OCI-LY3 (cell line): ENCODE measurements at regions not wholly inside any gene's neighbourhood (a gene's known extent, or its start where the extent isn't known, plus 50 kb on each side); places are given as distances from the start of the nearest gene placed in this dataset.

Source experiments
- H2AFZ ChIP-seq: fragments of 200-600, 300-600 bp; shearing (Covaris generic); 2 replicates; pipeline ENCODE4 v1.6.0; 2014; ENCODE audit warnings: antibody characterized with exemption, low read depth, low read length
- H3K27ac ChIP-seq: fragments of 200-600, 300-600 bp; sonication (generic); 2 replicates; pipeline ENCODE4 v1.5.1; 2014; ENCODE audit warnings: mild to moderate bottlenecking, low read length, moderate library complexity, mixed read lengths
- H3K27me3 ChIP-seq: fragments of 200-600, 300-600 bp; sonication (generic); 2 replicates; pipeline ENCODE4 v1.6.1; 2014; ENCODE audit warnings: low read depth, low read length, mixed read lengths
- H3K36me3 ChIP-seq: fragments of 200-600, 300-600 bp; sonication (generic); replicated peaks from 2 replicates; pipeline ENCODE3; 2014; ENCODE audit warnings: low read depth, low read length, mixed read lengths
- H3K4me1 ChIP-seq: fragments of 300-600, 200-600 bp; sonication (generic); 2 replicates; pipeline ENCODE4 v1.6.1; 2014; ENCODE audit warnings: low read length, mixed read lengths
- H3K4me2 ChIP-seq: fragments of 200-600, 300-600 bp; sonication (generic); 2 replicates; pipeline ENCODE4 v1.6.1; 2014; ENCODE audit warnings: low read length, mixed read lengths
- H3K4me3 ChIP-seq: fragments of 300-600, 200-600 bp; sonication (generic); 2 replicates; pipeline ENCODE4 v1.5.1; 2014; ENCODE audit warnings: antibody characterized with exemption, mild to moderate bottlenecking, low read length, moderate library complexity
- H3K79me2 ChIP-seq: fragments of 300-600, 200-600 bp; shearing (Covaris generic); 2 replicates; pipeline ENCODE4 v1.6.1; 2014; ENCODE audit warnings: mild to moderate bottlenecking, low read length, mixed read lengths
- H3K9ac ChIP-seq: fragments of 300-600, 200-600 bp; shearing (Covaris generic); 2 replicates; pipeline ENCODE4 v1.6.0; 2014; ENCODE audit warnings: mild to moderate bottlenecking, low read length, moderate library complexity
- H3K9me3 ChIP-seq: fragments of 200-600, 300-600 bp; shearing (Covaris generic); 2 replicates; pipeline ENCODE4 v1.6.1; 2014; ENCODE audit warnings: low read length, mixed read lengths; ENCODE audit not compliant: insufficient read depth
- H4K20me1 ChIP-seq: fragments of 200-600, 300-600 bp; sonication (generic); 2 replicates; pipeline ENCODE4 v1.6.1; 2016; ENCODE audit warnings: low read length, mixed read lengths; ENCODE audit not compliant: insufficient read depth
- EZH2phosphoT487 ChIP-seq: fragments of 200-600 bp; shearing (Covaris generic); IDR thresholded peaks from 2 replicates; pipeline ENCODE4 v1.6.1; 2018; ENCODE audit warnings: antibody characterized with exemption, mixed run types, low read depth
- TF ChIP-seq, protein P1 (sequence below): fragments of 200-600, 300-600 bp; sonication (generic); IDR thresholded peaks from 2 replicates; pipeline ENCODE4 v1.5.1; 2014; ENCODE audit warnings: antibody characterized with exemption, low read length, low read depth

DNA sequence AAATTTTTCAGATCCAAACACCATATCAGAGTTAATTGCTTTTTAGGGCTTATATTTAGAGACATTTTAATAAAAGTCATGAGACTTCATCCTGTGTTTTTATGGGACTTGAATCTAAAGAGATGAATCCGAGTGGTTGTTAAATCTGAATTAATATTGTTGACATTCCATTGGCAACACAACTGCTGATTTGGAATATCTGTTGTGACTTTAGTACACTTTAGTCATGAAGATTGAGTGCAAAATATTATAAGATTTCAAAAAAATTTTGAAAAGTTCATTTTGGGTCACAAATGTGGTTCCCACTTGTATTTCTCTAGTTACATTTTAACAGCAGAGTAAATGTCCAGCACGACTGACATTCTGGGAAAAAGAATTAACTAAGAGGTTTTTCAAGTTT is 442.7 kb upstream of the HSF2 start:
- H3K27me3 ChIP-seq: no peaks in the 10 kb centered on the region
- no peaks in the 10 kb centered on the region for H3K9me3 ChIP-seq
- H2AFZ ChIP-seq: no peak overlapping the region
- no peaks in the 10 kb centered on the region for H3K4me1 ChIP-seq
- no peak overlapping the region for H3K27ac ChIP-seq
- H3K9ac ChIP-seq: no peak overlapping the region
- no peaks in the 10 kb centered on the region for H4K20me1 ChIP-seq
- no peak overlapping the region for H3K4me3 ChIP-seq
- TF ChIP-seq, protein P1, sequence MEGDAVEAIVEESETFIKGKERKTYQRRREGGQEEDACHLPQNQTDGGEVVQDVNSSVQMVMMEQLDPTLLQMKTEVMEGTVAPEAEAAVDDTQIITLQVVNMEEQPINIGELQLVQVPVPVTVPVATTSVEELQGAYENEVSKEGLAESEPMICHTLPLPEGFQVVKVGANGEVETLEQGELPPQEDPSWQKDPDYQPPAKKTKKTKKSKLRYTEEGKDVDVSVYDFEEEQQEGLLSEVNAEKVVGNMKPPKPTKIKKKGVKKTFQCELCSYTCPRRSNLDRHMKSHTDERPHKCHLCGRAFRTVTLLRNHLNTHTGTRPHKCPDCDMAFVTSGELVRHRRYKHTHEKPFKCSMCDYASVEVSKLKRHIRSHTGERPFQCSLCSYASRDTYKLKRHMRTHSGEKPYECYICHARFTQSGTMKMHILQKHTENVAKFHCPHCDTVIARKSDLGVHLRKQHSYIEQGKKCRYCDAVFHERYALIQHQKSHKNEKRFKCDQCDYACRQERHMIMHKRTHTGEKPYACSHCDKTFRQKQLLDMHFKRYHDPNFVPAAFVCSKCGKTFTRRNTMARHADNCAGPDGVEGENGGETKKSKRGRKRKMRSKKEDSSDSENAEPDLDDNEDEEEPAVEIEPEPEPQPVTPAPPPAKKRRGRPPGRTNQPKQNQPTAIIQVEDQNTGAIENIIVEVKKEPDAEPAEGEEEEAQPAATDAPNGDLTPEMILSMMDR: no peak
- TF ChIP-seq EZH2phosphoT487: no peak
- H3K79me2 ChIP-seq: no peaks in the 10 kb centered on the region
- no peaks in the 10 kb centered on the region for H3K36me3 ChIP-seq
- H3K4me2 ChIP-seq: no peak overlapping the region

DNA sequence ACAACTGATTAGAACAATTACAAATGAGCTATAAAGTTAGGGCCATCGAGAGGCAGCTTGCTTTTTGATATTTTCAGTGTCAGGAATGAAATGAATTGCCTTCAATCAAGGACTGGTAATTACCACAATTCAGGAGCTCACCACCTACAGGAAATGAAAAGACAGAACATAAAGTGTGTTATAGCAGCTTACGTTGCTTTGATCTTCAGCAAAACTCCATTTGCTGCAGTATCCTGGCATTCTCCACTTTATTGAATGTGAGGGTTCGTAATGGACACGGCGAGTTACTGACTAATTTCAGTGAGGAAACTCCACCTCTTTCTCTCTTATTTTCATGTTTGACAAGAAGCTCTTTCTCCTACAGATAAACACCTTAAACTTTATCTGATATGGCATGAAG is 440.0 kb upstream of the HSF2 start:
- Histone ChIP-seq H4K20me1 (no peaks in the 10 kb centered on the region), H3K27ac (no peak overlapping the region), H2AFZ (no peak overlapping the region), H3K4me3 (no peak overlapping the region), H3K79me2 (no peaks in the 10 kb centered on the region), H3K4me2 (peak overlapping the region; percentile 24), H3K9ac (no peak overlapping the region), H3K27me3 (no peaks in the 10 kb centered on the region), H3K4me1 (no peaks in the 10 kb centered on the region), H3K9me3 (no peaks in the 10 kb centered on the region), H3K36me3 (no peaks in the 10 kb centered on the region)
- TF ChIP-seq, protein P1: no peak
- TF ChIP-seq EZH2phosphoT487: no peak

DNA sequence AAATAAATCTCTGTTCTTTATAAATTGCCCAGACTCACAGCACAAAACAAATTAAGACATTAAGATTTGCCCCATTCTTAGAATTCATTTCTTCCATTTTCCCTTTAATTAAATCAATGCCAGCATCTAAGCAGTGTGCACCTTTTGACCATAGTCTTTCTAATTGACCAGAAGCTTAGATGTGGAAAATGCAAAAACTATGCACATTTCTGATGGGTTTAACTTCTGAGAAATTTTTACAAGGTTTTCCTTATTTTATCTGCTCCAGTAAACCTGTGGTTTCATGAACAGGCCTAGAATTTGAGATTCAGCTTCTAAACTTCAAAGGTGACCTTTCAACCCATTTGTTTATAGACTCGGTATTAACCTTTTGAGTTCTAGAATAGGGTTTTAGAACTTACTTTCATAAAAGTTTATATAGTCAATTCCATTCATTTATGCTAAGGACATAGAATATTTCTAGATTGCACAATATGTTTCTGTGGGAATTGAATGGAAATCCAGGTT is 437.8 kb upstream of the HSF2 start:
- Histone ChIP-seq H2AFZ (no peak overlapping the region), H3K79me2 (no peaks in the 10 kb centered on the region)
- TF ChIP-seq, protein P1: no peak
- no peak for TF ChIP-seq EZH2phosphoT487

DNA sequence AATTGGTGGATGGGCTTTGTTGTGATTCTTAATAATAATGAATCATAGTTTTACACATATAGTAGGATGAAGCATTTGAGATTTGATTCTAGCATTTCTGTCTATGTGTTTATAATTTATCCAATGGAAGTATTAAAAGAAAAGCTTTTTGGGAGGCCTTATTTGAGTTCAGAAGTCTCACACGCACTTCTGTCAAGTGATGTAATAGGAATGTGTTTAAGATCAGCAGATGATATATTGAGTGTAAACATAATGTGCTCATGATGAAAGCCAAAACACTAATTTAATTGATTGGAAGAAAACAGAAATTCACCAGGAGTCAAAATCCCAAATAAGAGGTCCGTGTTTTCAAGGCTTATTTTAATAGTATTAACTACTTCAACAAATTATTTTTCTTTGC is 435.6 kb upstream of the HSF2 start:
- no peaks in the 10 kb centered on the region for H3K27me3 ChIP-seq
- no peak overlapping the region for H3K4me3 ChIP-seq
- H3K9ac ChIP-seq: no peak overlapping the region
- no peaks in the 10 kb centered on the region for H3K79me2 ChIP-seq
- H4K20me1 ChIP-seq: no peaks in the 10 kb centered on the region
- TF ChIP-seq, protein P1: no peak
- no peak for TF ChIP-seq EZH2phosphoT487
- no peaks in the 10 kb centered on the region for H3K36me3 ChIP-seq
- no peak overlapping the region for H3K27ac ChIP-seq
- no peak overlapping the region for H3K4me2 ChIP-seq
- no peaks in the 10 kb centered on the region for H3K4me1 ChIP-seq
- H3K9me3 ChIP-seq: no peaks in the 10 kb centered on the region
- no peak overlapping the region for H2AFZ ChIP-seq

More for the DNA sequence above, 437.8 kb upstream of the HSF2 start:
- no peak overlapping the region for H3K4me3 ChIP-seq
- H3K4me1 ChIP-seq: no peaks in the 10 kb centered on the region
- no peaks in the 10 kb centered on the region for H3K36me3 ChIP-seq
- H3K27me3 ChIP-seq: no peaks in the 10 kb centered on the region
- H3K9ac ChIP-seq: no peak overlapping the region
- no peaks in the 10 kb centered on the region for H3K9me3 ChIP-seq
- H4K20me1 ChIP-seq: no peaks in the 10 kb centered on the region
- no peak overlapping the region for H3K27ac ChIP-seq
- no peak overlapping the region for H3K4me2 ChIP-seq
